ENCODE measurements at regions not wholly inside any gene's neighbourhood (a gene's known extent, or its start where the extent isn't known, plus 50 kb on each side); places are given as distances from the start of the nearest gene placed in this dataset.

DNA sequence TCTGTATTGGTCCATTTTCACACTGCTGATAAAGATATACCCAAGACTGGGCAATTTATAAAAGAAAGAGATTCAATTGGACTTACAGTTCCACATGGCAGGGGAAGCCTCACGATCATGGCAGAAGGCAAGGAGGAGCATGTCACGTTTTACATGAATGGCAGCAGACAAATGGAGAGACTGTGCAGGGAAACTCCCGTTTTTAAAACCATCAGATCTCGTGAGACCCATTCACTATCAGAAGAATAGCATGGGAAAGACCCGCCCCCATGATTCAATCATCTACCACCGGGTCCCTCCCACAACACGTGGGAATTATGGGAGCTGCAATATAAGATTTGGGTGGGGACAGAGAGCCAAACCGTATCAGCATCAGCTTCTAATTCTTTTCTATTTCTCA, 217.0 kb downstream of the ANAPC1 start:
- TF ChIP-seq CTCF (IDR thresholded peaks at IDR 0.05; ENCODE audit: low read depth, low read length, poor library complexity, severe bottlenecking) (no peak), EZH2phosphoT487 (IDR thresholded peaks at IDR 0.05; ENCODE audit: borderline replicate concordance, low read length) (no peak)

Measured in DOHH2 (cell line).